ENCODE measurements at regions not wholly inside any gene's neighbourhood (a gene's known extent, or its start where the extent isn't known, plus 50 kb on each side); places are given as distances from the start of the nearest gene placed in this dataset.

DNA sequence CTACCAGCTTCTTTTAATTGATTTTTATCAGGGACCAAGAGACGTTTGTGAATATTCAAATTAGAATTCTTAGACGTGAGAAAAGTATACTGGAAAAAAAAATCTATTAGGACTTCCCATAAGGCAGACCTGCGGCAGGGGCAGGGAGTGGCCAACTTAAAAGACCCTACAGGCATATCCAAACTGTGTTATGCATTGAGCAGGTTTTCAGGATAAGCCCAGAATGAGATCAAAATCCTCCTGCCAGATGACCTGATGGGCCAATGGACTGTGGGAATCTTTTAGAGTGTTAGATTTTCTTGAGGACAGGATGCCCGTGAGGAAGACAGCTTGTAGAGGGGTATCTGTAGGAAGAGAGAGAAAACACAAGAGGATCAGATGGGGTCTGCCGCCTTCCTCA is 391.5 kb downstream of the CD83 start:
- no peak overlapping the region for H3K4me3 ChIP-seq
- H3K36me3 ChIP-seq = no peaks in the 10 kb centered on the region
- WGBS, 2 donors = 91 to 97% methylated on average over 5 of the region's 5 CpGs
- H3K27me3 ChIP-seq = no peaks in the 10 kb centered on the region
- no peaks in the 10 kb centered on the region for H3K4me1 ChIP-seq
- no peak overlapping the region for H3K27ac ChIP-seq
- TF ChIP-seq POLR2AphosphoS5 (IDR thresholded peaks at IDR 0.05) (no peak), POLR2A (IDR thresholded peaks at IDR 0.05) (no peak), EP300 (IDR thresholded peaks at IDR 0.05) (no peak)
- TF ChIP-seq, protein P1, sequence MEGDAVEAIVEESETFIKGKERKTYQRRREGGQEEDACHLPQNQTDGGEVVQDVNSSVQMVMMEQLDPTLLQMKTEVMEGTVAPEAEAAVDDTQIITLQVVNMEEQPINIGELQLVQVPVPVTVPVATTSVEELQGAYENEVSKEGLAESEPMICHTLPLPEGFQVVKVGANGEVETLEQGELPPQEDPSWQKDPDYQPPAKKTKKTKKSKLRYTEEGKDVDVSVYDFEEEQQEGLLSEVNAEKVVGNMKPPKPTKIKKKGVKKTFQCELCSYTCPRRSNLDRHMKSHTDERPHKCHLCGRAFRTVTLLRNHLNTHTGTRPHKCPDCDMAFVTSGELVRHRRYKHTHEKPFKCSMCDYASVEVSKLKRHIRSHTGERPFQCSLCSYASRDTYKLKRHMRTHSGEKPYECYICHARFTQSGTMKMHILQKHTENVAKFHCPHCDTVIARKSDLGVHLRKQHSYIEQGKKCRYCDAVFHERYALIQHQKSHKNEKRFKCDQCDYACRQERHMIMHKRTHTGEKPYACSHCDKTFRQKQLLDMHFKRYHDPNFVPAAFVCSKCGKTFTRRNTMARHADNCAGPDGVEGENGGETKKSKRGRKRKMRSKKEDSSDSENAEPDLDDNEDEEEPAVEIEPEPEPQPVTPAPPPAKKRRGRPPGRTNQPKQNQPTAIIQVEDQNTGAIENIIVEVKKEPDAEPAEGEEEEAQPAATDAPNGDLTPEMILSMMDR (IDR thresholded peaks at IDR 0.05) = no peak
- no peak for DNase-seq
- no peaks in the 10 kb centered on the region for H3K9me3 ChIP-seq
- ATAC-seq (ENCODE audit: low FRiP score in 2 of 2) = no peak

DNA sequence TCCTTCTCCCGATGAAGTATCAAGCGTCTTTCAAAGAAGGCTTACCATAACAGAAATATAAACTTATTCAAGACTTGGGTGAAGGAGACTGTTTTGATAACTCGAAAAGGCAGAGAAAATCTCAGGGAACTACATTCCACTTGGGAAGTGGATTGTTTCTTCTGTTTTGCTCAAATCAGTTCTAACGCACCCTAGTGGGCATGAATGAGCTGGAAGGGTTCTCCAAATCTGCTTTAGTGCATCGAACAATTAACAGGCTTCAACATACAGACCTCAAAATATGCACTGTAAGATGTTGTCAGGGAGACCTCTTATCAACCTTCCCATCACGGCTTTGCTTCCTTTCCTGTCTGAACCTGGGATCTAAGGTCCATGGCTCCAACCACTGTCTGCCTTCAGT is 392.5 kb downstream of the CD83 start:
- ATAC-seq (ENCODE audit: low FRiP score in 2 of 2) = no peak
- Histone ChIP-seq H3K27ac (no peak overlapping the region), H3K4me1 (no peaks in the 10 kb centered on the region), H3K9me3 (no peaks in the 10 kb centered on the region), H3K36me3 (no peaks in the 10 kb centered on the region), H3K4me3 (no peak overlapping the region), H3K27me3 (no peaks in the 10 kb centered on the region)
- TF ChIP-seq POLR2AphosphoS5 (IDR thresholded peaks at IDR 0.05) = no peak
- TF ChIP-seq, protein P1 (IDR thresholded peaks at IDR 0.05) = no peak
- WGBS, 2 donors = 80 to 84% methylated on average over 6 of the region's 6 CpGs
- DNase-seq = no peak

DNA sequence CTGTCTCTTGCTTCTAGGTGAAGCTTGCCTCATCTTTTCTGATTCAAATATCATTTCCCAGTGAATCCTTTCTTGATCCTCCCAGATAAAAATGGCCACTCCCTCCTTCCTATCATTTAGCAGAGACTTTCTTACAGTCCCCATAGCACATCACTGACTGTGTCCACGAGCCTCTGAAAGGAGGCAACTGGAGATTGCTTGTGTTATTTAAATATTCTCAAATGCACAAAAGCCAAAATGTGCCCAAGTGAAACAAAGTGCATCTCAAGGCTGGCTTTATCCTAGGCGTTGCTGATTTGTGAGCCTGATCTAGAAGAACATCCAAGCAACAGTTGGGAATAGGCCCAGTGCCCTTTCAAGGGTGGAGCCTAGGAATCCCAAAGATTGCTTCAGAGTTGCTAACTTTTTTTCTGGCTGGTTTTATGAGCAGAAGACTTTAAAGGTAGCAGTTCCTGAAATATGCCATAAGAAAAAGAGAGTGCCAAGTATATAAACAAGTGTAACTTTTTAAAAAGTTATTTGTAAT is 393.6 kb downstream of the CD83 start:
- 78 to 90% methylated on average over 2 of the region's 2 CpGs for WGBS, 2 donors
- no peak overlapping the region for H3K4me3 ChIP-seq
- no peaks in the 10 kb centered on the region for H3K27me3 ChIP-seq
- no peaks in the 10 kb centered on the region for H3K36me3 ChIP-seq
- no peak overlapping the region for H3K27ac ChIP-seq
- no peaks in the 10 kb centered on the region for H3K4me1 ChIP-seq
- H3K9me3 ChIP-seq = no peaks in the 10 kb centered on the region
- DNase-seq (no peak), ATAC-seq (ENCODE audit: low FRiP score in 2 of 2) (no peak)
- TF ChIP-seq, protein P1 (IDR thresholded peaks at IDR 0.05) = no peak
- TF ChIP-seq POLR2A (IDR thresholded peaks at IDR 0.05) (no peak), EP300 (IDR thresholded peaks at IDR 0.05) (no peak), POLR2AphosphoS5 (IDR thresholded peaks at IDR 0.05) (no peak)

DNA sequence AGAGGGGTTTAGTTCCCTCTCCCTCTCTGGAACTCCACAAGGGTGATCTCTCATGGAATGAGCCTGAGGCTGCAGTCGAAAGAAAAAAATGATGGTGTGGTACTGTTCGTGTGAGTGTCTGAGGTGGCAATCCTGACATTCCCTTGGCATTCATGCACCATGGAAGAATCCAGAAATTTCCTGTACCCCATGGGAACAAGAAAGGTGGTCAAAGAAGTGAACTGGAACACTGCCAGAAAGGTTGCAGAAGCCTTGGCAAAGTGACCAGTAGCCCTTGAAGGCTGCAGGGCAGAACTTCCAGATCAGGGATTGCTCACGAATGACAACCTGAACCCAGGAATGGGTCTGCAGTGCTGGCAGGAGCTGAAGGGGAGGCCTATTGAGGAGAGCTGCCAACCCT is 394.7 kb downstream of the CD83 start:
- H3K9me3 ChIP-seq = no peaks in the 10 kb centered on the region
- TF ChIP-seq EP300 (IDR thresholded peaks at IDR 0.05) (no peak), POLR2A (IDR thresholded peaks at IDR 0.05) (no peak), POLR2AphosphoS5 (IDR thresholded peaks at IDR 0.05) (no peak)
- TF ChIP-seq, protein P1 (IDR thresholded peaks at IDR 0.05) = no peak
- no peaks in the 10 kb centered on the region for H3K27me3 ChIP-seq
- WGBS, 2 donors = 77 to 90% methylated on average over 3 of the region's 3 CpGs
- ATAC-seq (ENCODE audit: low FRiP score in 2 of 2) = no peak
- DNase-seq = no peak
- no peak overlapping the region for H3K4me3 ChIP-seq
- no peaks in the 10 kb centered on the region for H3K36me3 ChIP-seq
- H3K27ac ChIP-seq = no peak overlapping the region
- no peaks in the 10 kb centered on the region for H3K4me1 ChIP-seq

Measured in upper lobe of left lung (tissue), 6 donors.